SU-DHL-6 (cell line): ENCODE measurements at regions not wholly inside any gene's neighbourhood (a gene's known extent, or its start where the extent isn't known, plus 50 kb on each side); places are given as distances from the start of the nearest gene placed in this dataset.

ENCODE experiments used
- EZH2phosphoT487 ChIP-seq: fragments of 200-600 bp; sonication (generic), shearing (Covaris generic); conservative IDR thresholded peaks from 2 replicates; pipeline ENCODE4 v1.6.1; 2018; ENCODE audit warnings: mild to moderate bottlenecking, antibody characterized with exemption, low read length, moderate library complexity, mixed read lengths
- TF ChIP-seq, protein P1 (sequence below): fragments of 200-600 bp; sonication (generic); IDR thresholded peaks from one replicate; pipeline ENCODE4 v1.5.1; 2017; ENCODE audit warnings: antibody characterized with exemption, mild to moderate bottlenecking, low read length, moderate library complexity; ENCODE audit not compliant: insufficient read depth, poor library complexity, severe bottlenecking

DNA sequence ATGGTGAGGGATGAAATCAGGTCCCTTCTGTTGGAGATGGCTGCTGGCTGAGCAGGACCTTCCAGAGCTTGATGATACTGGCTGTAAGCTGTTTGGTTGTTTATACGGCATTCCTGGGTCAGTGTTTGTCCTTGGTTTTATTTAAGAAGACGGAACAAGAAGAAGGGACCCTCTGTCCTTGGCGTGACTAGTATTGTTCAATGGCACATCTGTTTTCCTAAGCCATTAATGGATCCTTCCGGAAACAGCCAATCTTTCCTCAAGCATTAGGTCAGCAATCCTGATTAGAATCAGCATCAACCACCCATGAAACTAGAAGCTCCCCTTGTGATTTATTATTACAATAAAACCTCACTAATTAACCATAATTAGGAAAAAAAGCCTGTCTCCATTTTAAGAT is 128.7 kb upstream of the KIAA1217 start:
- TF ChIP-seq, protein P1, sequence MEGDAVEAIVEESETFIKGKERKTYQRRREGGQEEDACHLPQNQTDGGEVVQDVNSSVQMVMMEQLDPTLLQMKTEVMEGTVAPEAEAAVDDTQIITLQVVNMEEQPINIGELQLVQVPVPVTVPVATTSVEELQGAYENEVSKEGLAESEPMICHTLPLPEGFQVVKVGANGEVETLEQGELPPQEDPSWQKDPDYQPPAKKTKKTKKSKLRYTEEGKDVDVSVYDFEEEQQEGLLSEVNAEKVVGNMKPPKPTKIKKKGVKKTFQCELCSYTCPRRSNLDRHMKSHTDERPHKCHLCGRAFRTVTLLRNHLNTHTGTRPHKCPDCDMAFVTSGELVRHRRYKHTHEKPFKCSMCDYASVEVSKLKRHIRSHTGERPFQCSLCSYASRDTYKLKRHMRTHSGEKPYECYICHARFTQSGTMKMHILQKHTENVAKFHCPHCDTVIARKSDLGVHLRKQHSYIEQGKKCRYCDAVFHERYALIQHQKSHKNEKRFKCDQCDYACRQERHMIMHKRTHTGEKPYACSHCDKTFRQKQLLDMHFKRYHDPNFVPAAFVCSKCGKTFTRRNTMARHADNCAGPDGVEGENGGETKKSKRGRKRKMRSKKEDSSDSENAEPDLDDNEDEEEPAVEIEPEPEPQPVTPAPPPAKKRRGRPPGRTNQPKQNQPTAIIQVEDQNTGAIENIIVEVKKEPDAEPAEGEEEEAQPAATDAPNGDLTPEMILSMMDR, result no peak
- no peak for TF ChIP-seq EZH2phosphoT487
